Activated CD4-positive, alpha-beta T cell treated with anti-CD3 and anti-CD28 coated beads for 1 hour (primary cell): ENCODE measurements at regions not wholly inside any gene's neighbourhood (a gene's known extent, or its start where the extent isn't known, plus 50 kb on each side); places are given as distances from the start of the nearest gene placed in this dataset.

Experiments
- DNase-seq: peaks from one replicate; pipeline ENCODE4 v3.0.0-alpha.2; 2020

DNA sequence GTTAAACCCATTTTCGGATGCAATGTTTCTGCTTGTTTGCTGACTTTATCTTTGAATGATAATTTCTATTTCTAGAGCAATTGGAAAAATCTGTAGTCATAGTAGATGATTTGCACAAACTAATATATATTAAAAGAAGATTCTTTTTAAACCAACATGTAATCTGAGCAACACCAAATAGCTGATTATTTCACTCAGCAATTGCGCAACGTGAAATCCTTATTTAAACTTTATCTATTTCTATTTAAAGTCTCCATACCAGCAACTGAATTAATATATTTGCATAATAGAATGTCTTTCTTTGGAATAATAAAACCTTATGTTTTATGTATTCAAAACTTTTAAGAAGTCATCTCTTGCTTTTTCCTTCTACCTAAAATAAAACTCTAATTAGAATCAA, 1132.4 kb downstream of the FLRT2 start:
- DNase-seq = no peak

DNA sequence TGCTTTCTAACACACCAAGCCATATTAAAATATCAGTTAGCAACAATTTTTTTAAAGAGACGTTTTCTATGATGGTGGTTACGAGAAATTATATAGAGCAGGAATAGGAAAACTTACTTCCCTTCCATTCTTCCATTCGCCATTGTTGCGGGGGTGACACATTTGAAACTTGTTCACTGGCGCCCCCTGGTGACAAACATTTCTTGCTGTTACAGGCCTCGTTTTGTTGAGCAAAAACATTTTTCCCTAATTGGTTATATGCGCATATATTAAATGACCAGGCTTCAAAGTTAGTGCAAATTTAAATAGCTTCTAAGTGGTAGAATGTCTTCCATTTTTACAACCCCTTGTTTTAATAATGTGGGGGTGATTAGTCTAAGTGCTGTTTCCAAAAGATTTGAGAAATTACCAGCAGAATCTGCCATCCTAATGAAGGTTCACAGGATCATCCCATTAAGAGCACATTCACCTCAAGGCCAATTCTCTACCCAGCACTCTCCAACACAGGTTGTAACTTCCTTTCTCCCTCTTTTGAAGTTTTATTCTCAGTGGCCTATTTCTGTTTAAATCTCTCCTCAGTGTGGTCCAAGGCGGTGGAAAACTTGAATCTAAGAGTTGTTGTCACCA, 1124.7 kb downstream of the FLRT2 start:
- no peak for DNase-seq

DNA sequence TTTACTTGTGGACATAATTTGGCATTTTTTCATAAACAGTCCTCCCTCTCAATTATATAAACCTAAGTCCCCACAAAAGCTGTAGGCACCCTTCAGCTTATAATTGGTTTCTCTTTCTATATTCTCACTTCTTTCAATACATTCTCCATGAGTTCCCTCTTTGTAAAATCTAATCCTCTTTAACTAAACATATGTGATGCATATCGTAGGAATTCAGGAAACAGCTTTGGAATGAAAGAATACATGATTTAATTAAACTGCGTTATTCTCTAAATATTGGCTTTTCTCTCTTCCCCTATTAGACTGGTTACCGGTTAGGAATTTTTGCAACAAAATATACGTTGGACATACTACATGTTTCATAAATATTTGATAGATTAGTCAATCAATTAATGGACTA, 1122.6 kb downstream of the FLRT2 start:
- no peak for DNase-seq

DNA sequence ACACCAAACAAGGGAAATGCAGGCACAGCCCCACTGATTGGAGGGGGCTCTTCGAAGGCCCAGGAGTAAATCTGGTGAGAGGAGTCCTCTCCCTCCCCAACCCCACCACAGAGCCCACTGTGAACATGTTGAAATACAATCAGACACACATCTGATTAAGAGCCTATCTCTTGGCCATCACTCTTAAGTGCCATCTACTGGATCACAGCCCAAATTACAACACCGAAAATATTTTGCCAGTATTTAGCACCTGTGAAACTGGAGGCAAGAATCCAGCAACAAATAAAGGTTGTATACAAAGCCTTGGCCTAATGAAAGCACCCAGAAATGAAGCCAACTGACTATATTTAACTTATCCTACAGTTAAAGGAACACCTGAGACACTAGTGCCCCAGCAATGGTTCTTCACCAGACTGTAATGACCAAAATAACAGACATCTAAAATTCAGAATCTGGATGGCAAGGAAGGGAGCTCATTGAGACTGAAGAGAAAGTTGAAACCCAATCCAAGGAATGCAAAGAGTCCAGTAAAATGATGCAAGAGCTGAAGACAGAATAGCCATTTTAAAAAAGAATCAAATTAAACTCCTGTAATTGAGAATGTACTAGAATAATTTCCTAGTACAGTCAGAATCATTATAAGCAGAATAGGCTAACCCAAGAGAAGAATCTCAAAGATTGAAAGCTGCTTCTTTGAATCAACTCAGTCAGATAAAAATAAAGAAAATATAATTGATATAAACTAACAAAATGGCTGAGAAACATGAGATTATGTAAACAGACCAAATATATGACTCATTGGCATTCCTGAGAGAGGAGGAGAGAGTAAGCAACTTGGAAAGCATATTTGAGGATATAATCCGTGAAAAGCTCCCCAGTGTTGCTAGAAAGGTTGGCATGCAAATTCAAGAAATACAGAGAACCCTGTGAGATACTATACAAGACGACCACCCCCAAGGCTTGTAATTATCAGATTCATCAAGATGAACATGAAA, 1117.0 kb downstream of the FLRT2 start:
- DNase-seq = no peak

DNA sequence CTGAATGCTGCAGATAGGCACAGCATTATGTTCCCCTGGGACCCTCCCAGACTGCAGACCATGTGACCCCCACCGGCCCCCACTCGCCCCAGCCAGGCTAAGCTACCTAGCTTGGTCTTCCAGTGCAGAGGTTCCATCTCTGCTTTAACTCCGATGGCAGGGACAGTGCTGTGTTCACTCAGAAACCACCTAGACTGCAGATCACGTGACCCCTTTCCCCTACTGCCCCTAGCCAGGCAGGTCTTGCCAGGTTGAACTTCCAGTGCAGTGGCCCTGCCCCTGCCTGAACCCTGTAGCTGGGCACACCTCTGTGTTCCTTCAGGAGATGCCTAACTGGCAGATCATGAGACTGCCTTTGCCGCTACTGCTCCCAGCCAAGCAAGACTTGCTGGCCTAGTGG, 1116.2 kb downstream of the FLRT2 start:
- no peak for DNase-seq

DNA sequence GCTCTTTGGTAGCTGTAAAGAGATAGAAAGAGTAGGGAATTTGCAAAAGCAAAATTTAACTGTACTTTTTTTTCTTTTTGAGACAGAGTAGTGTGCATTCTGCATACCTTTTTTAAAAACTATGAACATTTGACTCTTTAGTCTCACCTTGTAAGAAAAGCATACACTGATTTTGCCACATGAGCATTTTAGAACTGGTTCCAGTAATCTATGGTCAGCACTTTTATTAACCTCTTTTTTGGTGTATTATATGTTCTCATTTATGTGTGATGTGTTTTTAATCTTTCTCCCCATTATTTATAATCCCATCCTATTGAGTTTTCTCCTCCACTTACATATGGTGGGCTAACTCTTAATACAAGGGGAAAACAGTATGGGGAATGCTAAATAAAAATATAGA, 1111.4 kb downstream of the FLRT2 start:
- DNase-seq = no peak

DNA sequence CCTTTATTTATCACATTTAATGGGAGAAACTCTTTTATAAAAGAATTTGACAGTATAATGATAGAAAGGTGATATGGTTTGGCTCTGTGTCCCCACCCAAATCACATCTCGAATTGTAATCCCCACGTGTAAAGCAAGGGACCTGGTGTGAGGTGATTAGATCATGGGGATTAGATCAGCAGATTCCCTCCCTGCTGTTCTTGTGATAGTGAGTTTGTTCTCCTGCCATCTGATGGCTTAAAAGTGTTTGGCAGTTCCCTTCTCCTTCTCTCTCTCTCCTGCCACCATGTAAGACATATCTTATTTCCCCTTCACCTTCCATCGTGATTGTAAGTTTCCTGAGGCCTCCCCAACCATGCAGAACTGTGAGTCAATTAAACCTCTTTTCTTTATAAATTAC, 1110.3 kb downstream of the FLRT2 start:
- DNase-seq = no peak

DNA sequence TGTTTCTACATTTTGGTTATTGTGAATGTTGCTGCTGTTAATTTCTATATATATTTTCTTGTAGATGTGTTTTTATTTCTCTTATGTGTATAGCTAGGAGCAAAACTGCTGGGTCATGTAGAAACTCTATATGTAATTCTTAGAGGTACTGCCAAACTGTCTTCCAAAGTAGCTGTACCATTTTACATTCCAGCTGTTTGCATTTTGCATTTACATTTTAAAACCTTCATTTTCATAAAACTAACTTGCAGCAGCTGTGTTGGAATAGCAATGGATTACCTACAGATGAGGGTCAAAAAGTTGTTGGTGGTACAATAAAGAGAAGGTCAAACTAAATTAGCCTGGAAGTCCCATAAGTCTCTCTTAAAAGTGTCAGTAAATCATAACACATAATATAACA, 1109.7 kb downstream of the FLRT2 start:
- DNase-seq = no peak

DNA sequence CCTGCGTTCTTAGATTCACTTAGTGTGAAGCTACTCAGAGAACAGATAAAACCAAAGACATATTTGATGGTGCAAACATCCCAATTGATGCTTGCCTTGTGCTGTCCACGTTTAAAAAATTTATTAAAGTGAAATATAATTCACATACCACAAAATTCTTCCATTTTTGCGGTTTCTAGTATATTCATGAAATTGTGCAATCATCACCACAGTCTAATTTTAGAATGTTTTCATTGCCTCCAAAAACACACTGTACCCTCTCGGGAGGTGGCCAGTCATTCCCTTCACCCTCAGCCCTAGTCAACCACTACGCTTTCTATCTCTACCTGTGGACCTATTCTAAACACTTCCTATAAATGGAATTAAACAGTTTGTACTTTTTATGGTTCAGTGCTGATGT, 1109.2 kb downstream of the FLRT2 start:
- DNase-seq = no peak

DNA sequence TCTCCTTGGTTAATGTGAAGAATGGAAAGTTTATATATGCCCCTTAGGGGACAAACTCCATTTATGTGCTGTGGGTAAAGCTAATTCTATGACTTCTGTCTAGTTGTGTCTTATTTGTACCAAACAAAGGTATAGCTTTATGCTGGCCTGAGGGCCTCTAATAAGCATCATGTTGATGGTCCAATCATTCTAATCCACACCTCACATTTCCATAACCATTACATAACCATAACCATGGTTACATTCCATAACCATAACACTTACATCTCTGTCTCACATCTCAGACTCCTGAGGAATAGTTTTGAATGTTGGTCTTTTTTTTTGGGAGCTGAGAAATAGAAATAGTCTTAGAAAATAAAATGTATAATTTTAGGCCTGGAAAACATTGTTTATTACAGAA, 1097.1 kb downstream of the FLRT2 start:
- no peak for DNase-seq

DNA sequence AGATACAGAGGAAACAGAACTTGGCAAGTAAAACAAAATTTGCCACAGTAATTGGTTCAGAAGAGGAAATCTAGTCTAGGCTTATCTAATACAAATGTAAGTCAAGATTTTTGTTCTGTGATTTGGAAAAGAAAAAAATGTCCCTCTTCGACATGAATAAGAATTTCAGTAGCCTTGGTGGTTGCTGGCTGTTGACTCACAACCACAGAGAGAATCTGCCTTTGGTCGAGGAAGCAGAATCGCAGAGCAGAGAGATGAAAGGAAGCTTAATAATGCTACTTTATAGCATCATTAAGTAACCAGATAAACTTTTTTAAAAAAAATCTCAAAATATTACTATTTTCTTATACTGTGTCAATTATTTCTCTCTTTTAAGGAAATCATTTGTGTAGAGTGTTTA, 1096.6 kb downstream of the FLRT2 start:
- no peak for DNase-seq

DNA sequence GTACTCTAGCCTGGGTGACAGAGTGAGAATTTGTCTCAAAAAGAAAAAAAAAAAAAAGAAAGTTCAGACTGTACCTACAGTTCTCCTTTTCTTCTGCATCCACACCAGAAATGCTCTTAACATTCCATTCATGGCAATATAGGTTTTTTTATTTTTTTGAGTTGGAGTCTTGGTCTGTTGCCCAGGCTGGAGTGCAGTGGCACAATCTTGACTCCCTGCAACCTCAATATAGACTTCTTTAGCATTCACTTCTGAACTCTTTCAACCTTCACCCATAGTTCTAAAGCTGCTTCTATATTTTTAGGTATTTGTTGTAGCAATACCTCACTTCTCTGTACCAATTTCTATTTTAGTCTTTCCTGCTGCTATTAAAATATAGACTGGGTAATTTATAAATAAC, 1095.7 kb downstream of the FLRT2 start:
- no peak for DNase-seq

DNA sequence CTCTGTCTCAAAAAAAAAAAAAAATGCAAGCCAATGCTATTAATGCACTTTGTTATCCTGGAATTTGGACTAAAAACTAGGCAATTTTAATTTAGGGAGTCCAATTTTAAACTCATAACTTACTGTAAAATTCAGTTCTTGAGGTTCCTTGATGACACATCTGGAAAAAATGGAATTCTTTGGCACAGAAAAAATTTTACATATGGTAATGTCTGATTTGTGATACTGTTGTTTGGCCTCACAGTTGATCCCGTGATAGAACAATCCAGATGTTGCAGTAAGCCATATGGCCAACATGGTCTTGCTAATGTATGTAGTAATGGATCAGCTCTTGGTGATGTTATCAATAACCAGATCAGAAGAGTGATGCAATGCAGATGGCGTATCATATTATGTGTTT, 1089.8 kb downstream of the FLRT2 start:
- DNase-seq = no peak

DNA sequence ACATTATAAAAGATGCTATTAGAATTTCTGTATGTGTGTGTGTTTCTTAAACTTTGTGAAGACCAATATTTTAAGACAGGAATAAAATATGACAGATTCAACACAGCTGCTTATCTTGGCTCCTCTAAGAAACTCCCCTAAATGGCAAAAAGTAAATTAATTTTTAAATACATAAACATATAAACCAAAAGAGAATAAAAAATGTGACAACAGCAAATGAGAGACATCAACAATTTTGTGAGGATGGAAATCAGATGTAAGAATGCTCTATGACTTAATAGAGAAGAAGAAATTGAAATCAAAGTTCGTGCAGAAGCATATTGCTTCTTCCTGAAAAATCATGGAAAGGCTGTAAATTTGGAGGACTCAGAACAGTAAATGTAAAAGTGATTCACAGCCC, 1083.8 kb downstream of the FLRT2 start:
- no peak for DNase-seq

DNA sequence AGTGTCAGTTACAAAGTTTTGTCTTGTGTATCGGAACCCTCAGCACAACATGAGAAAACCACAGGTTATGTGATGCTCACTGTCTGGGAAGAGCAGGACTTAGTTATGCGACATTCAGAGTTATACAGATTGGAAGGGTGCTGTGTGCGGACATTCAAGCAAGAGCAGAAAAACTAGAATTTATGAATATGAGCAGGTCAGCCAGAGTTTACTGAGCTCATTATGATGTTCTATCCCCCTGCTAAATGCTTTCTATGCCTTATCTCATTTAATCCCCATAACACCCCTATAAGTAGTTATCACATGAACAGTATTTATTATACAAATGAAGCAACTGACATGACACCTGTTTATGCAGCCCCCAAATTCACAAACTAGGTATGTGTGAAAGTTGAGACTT, 1083.2 kb downstream of the FLRT2 start:
- no peak for DNase-seq

DNA sequence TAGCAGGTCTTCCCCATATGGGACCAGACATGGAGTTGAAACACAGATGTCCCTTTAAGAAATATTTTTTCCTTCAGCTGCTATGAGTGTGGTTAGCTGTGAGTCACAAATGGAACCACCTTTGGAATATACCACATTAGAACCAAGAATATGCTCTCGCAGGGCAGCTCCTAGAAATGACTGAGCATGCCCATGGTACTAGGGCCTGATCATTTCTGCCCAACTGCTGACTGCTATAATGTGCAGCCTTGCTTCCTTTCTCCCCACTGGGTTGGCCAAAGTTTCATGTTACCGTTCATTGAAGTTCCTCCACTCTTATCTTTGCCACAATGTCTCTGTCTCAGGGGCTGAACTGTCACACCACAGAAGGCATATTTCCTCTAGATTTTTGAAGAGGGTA, 1074.6 kb downstream of the FLRT2 start:
- no peak for DNase-seq

DNA sequence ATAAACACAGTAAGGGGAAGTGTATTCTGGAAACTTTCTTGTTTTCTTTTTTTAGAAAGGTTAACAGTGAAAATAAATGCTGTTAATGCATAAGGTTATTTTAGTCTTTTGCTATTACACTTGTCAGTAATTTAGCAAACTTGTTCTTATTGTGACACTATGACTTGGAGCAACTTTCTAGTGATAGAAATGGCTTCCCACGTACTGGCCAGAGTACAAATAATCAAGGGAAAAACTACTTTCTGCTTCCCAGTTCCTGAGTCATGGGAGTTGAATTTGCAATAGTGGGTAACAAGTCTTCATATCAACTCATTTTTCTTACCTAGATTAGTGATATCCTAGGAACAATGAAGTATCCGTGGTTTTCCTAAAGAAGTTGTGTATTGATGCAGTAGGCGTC, 1072.3 kb downstream of the FLRT2 start:
- no peak for DNase-seq

DNA sequence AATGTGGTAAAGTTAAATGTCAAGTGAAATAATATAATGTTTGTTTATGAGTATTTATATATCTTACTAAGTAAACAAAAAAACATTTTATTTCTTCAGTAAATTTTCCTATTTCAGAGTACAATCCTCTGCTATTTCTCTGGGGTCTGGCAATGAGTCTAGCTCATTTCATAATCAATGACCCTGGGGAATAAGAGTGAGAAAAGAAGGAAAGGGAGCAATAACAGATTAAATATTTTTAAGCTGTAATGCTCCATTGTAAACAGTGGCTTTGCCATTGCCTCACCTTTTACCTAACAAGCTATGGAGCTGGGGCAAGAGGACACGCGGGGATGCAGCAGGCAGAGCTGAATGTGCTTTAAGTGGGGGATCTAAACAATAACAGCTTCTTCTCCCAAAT, 1071.9 kb downstream of the FLRT2 start:
- no peak for DNase-seq

DNA sequence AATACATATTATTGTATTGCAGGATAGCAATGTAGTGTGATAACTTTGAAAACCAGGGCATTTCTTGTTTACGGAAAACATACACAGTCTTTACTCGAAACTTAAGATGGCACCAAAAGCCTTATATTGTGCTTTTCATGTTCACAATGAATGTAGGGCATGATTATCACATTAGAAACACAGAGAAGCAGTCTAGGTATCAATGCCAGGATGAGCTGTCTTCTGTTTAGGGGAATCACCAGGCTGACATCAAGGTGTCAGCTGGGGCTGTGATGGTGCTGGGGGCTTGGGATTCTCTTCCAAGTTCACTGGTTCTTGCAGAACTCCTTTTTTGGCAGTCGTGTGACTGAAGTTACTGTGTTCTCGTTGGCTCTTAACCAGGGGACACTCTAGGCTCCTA, 1067.3 kb downstream of the FLRT2 start:
- no peak for DNase-seq

DNA sequence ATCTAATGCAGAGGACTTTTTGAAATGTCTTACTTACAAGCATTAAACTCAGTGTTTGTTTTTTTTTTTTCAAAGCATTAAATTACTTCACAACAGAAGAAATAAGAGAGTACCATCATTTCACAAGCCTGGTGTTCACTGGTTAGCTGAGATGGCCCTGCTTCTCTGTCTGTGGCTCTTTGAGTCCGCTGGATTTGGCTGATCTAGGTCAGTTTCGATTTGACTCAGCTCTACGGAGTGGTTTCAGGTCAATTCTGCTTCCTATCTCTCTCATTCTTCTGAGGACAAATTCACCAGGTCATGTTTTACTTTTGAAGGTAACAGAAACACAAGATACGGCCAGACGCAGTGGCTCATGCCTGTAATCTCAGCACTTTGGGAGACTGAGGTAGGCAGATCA, 1066.1 kb downstream of the FLRT2 start:
- DNase-seq = no peak

DNA sequence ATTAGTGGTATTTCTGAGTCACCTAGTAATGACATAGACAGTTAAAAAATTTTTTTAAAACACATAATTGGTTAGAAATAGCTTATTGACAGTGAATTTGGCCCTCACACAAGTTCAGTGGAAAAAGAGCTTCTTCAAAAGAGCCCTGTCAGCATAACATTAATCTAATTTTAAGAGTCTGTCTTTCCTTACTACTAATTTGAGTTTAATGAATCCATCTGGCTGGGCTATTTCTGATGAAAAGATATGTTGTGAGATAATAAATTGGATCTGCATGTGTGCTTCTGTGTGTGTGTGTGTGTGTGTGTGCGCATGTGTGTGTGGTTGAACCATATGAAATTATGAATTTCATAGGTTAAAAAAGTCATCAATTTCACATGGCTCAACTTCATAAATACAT, 1045.2 kb downstream of the FLRT2 start:
- DNase-seq = no peak

DNA sequence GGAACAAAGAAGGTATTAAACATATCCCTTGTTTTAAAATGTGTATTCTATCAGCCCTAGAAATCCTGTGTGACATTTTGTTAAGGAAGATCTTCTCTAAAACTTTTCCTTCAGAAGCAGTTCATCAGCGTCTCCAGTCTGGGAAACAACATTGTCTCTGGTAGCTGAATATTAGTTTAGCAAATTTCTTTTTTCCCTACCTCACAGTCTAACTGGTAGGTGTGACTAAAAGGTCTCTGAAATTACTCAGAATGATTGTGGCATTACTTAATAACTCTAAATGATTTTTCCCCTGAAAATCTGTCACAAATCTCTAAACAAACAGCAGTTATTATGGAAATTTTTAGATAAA, 1044.8 kb downstream of the FLRT2 start:
- DNase-seq = no peak

DNA sequence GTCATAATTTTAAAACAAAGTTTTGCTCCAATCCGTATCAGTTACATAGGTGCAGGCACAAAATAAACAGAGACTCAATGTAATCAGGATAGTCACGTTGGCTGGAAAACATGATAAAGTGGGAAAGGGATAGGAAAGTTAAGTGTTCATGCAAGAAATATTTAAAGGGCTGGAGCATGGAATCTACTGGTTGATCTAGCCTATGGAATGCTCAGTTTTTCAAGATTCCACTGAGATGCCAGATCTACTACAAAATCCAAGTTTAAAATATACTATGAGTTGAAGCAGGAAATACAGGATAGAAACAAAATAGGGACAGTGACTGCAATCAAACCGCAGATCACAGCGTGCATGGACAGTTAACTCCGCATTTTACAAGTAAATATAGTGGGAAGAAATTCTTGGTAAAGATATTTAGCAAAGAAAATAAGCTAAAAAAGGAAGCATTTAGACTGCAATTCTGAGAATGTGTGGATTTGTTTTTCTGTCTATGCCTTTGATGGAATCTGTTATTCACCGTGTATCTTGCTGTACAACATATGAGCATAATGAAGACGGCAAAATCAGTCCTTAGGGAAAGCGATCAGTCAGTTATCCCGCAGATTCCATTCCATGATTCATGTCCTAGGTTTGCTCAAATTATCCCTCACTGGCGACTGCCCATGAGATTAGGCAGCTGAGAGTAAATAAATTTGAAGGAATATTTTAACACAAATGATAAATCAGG, 1044.3 kb downstream of the FLRT2 start:
- DNase-seq = no peak

DNA sequence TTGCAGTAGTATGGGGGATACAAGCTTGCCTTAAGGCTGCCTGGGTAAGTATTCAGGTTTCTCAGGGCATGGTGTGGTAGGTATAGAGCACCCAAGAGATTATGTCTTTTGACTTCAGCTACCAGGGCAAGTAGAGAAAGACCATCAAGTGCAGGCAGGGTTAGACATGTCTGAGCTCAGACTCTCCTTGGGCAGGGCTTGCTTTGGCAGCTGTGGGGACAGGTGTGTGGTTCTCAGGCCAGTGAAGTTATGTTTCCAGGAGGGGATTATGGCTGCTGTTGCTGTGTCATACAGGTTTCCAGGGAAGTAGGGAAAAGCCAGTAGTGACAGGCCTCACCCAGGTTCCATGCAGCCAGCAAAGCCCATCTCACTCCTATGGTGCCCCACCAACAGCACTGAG, 1040.4 kb downstream of the FLRT2 start:
- no peak for DNase-seq
